Calu3 (cell line): ENCODE measurements at regions not wholly inside any gene's neighbourhood (a gene's known extent, or its start where the extent isn't known, plus 50 kb on each side); places are given as distances from the start of the nearest gene placed in this dataset.

Source experiments
- BruUV-seq: library from RNA; stranded (reverse); fragments of 400-500 nt; replicated peaks from 2 replicates; lab custom pipeline; 2021; lab: Mats Ljungman, UMichigan
- CTCF ChIA-PET: fragments of 300-600 bp; sonication (Branson Sonifier 250); formaldehyde crosslinking; loops from one replicate; lab custom pipeline; 2022; ENCODE audit warnings: antibody characterized with exemption; lab: Charles Lee
- DNase-seq: peaks from one replicate; pipeline ENCODE4 v3.0.0; 2022
- H3K27ac Mint-ChIP-seq: one replicate; pipeline ENCODE4 v1.8.0; 2022; ENCODE audit warnings: mixed read lengths; ENCODE audit not compliant: unreplicated experiment
- H3K27me3 Mint-ChIP-seq: one replicate; pipeline ENCODE4 v1.8.0; 2022; ENCODE audit warnings: mixed read lengths; ENCODE audit not compliant: unreplicated experiment
- H3K36me3 Mint-ChIP-seq: one replicate; pipeline ENCODE4 v1.8.0; 2022; ENCODE audit warnings: mild to moderate bottlenecking, moderate library complexity, mixed read lengths; ENCODE audit not compliant: insufficient read depth, unreplicated experiment
- H3K4me1 Mint-ChIP-seq: one replicate; pipeline ENCODE4 v1.8.0; 2022; ENCODE audit warnings: mild to moderate bottlenecking, low read depth, mixed read lengths; ENCODE audit not compliant: unreplicated experiment
- H3K4me3 Mint-ChIP-seq: one replicate; pipeline ENCODE4 v1.8.0; 2022; ENCODE audit warnings: mild to moderate bottlenecking, low read depth, moderate library complexity, mixed read lengths; ENCODE audit not compliant: unreplicated experiment
- H3K9me3 Mint-ChIP-seq: one replicate; pipeline ENCODE4 v1.8.0; 2022; ENCODE audit warnings: low read depth, mixed read lengths; ENCODE audit not compliant: unreplicated experiment
- intact Hi-C: fragments of 100-400 bp; cut with micrococcal nuclease; formaldehyde crosslinking; loops from one replicate; pipeline ENCODE4 v1.10.0; 2022; ENCODE audit not compliant: unreplicated experiment
- TF ChIP-seq, protein P1 (sequence below): fragments of 200-600 bp; IDR thresholded peaks from one replicate; pipeline ENCODE4 v1.8.0; 2022; ENCODE audit warnings: antibody characterized with exemption; ENCODE audit not compliant: unreplicated experiment

DNA sequence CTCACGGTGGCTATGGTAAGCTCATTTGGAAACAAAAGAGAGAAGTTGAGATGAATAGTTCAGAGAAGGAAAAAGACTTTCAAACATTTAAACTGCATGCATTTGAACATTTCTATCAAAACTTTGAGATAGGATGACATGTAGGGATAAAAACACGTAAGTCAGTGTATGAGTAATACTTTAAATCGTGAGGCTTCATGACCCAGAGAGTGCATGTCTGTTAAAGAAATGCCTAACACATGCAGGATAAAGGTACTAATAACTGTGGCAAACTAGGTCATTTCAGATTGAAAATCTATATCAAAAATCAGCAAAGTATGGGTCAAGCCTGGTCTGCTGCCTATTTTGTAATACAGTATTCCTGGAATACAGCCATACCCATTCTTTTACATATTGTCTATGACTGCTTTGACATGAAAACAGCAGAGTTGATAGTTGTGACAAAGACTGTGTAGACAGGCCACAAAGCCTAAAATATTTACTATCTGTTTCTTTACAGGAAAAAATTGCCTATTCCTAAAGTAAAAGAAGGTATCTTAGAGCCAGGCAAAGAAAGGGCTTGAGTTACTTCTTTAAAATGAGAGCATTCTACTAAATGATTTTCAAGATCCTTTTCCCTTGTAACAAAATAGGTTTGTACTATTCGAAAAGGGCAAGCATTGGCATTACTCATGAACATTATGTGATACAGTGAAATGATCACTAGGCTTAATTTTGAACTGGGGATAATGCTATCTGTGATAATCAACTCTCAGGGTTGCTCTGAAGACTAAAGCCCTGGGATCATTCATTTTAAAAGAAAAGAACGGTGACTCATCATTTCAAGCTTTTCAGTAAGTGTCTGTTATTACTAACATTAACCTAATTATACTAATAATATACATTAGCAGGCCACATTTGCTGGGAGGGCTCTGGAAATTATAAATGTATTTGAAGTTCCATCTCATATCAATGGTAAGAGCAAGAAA lies 185.9 kb downstream of the CRPPA start:
- H3K4me1 Mint-ChIP-seq = peaks cover 30% of the 10 kb centered on the region
- peaks cover 4% of the 10 kb centered on the region for H3K9me3 Mint-ChIP-seq
- no TSS peak for BruUV-seq
- H3K4me3 Mint-ChIP-seq = no peak overlapping the region
- CTCF ChIA-PET = no interaction called here
- no peaks in the 10 kb centered on the region for H3K27me3 Mint-ChIP-seq
- no peaks in the 10 kb centered on the region for H3K36me3 Mint-ChIP-seq
- peak overlapping the region; percentile 8 for H3K27ac Mint-ChIP-seq
- TF ChIP-seq, protein P1, sequence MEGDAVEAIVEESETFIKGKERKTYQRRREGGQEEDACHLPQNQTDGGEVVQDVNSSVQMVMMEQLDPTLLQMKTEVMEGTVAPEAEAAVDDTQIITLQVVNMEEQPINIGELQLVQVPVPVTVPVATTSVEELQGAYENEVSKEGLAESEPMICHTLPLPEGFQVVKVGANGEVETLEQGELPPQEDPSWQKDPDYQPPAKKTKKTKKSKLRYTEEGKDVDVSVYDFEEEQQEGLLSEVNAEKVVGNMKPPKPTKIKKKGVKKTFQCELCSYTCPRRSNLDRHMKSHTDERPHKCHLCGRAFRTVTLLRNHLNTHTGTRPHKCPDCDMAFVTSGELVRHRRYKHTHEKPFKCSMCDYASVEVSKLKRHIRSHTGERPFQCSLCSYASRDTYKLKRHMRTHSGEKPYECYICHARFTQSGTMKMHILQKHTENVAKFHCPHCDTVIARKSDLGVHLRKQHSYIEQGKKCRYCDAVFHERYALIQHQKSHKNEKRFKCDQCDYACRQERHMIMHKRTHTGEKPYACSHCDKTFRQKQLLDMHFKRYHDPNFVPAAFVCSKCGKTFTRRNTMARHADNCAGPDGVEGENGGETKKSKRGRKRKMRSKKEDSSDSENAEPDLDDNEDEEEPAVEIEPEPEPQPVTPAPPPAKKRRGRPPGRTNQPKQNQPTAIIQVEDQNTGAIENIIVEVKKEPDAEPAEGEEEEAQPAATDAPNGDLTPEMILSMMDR = no peak
- no peak for DNase-seq
- intact Hi-C loops = loop anchor here (5.0 kb wide), 1 partner anchor 63 kb away; no protein-coding TSS in a partner anchor

DNA sequence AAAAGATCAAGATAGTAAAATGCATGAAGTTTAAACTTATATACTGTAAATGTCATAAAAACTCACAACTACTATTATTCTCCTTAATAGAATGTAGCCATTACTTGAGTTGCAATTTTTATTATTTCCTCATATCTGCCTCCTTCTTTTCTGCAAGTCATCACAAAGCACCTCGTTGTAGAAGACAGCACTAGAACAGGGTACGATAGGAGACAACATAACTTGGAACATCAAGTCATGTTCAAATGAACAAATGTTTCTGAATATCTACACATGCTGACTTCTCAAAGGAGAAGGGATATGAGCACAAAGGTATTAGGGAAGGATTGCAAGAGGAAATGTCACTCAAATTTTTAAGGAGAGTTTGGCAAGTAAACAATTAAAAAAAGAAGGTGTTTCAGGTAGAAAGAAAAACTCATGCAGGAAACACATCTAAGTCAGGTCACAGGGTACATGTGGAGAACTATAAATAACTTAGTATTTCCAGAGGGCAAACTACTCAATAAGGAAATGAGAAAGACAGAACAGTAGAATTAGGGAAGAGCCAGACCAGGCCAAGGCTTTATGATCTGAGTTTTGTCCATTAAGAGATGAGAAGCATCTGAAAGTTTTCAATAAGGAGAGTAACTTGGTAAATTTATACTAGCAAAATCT lies 186.7 kb downstream of the CRPPA start:
- CTCF ChIA-PET = no interaction called here
- TF ChIP-seq, protein P1 = no peak
- Mint-ChIP-seq H3K4me3 (no peak overlapping the region), H3K9me3 (peaks cover 10% of the 10 kb centered on the region), H3K27me3 (no peaks in the 10 kb centered on the region), H3K27ac (peak overlapping the region; percentile 8), H3K36me3 (no peaks in the 10 kb centered on the region), H3K4me1 (peaks cover 22% of the 10 kb centered on the region)
- intact Hi-C loops = loop anchor here (5.0 kb wide), 1 partner anchor 62 kb away; no protein-coding TSS in a partner anchor
- BruUV-seq = no TSS peak
- DNase-seq = no peak

DNA sequence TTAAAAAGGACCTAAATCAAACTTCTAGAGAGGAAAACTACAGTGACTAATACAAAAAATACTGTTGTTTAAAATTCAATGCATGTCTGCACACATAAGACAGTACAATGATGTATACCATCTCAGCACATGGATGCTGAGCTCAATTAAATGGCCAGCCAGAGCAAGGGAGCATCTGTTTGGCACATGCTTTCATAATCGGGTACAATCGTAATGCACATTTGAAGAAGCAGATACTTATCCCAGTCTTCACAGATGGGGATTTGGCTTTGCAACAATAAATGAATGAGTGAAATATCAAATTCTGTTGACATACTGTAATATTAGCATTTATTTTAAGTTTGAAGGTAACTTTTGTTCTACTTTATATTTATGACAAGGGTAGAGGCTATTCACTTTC lies 187.8 kb downstream of the CRPPA start:
- Mint-ChIP-seq H3K9me3 (peaks cover 10% of the 10 kb centered on the region), H3K27me3 (no peaks in the 10 kb centered on the region), H3K4me3 (no peak overlapping the region), H3K27ac (no peak overlapping the region), H3K4me1 (peaks cover 18% of the 10 kb centered on the region), H3K36me3 (no peaks in the 10 kb centered on the region)
- intact Hi-C loops = no loop called here
- DNase-seq = no peak
- TF ChIP-seq, protein P1 = no peak
- CTCF ChIA-PET = no interaction called here
- BruUV-seq = no TSS peak

DNA sequence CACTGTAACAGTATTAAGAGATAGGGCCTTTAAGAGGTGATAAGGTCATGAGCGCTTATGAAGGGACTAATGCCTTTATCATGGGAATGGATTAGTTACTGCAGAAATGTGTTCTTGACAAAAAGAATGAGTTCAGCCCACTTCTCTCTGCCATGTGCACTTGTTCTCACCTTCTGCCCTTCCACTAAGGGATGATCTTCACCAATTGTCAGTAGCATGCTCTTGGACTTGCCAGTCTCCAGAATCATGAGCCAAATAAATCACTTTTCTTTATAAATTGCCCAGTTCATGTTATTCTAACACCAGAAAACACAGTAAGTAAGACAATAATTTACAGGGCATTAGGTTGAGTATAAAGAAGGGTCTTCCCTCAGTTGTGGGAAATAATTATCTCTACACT lies 189.1 kb downstream of the CRPPA start:
- no peaks in the 10 kb centered on the region for H3K27me3 Mint-ChIP-seq
- peaks cover 12% of the 10 kb centered on the region for H3K4me1 Mint-ChIP-seq
- H3K9me3 Mint-ChIP-seq = peaks cover 13% of the 10 kb centered on the region
- H3K36me3 Mint-ChIP-seq = no peaks in the 10 kb centered on the region
- DNase-seq = no peak
- TF ChIP-seq, protein P1 = no peak
- no peak overlapping the region for H3K27ac Mint-ChIP-seq
- CTCF ChIA-PET = no interaction called here
- BruUV-seq = no TSS peak
- intact Hi-C loops = no loop called here
- no peak overlapping the region for H3K4me3 Mint-ChIP-seq
